ENCODE measurements at regions not wholly inside any gene's neighbourhood (a gene's known extent, or its start where the extent isn't known, plus 50 kb on each side); places are given as distances from the start of the nearest gene placed in this dataset.

DNA sequence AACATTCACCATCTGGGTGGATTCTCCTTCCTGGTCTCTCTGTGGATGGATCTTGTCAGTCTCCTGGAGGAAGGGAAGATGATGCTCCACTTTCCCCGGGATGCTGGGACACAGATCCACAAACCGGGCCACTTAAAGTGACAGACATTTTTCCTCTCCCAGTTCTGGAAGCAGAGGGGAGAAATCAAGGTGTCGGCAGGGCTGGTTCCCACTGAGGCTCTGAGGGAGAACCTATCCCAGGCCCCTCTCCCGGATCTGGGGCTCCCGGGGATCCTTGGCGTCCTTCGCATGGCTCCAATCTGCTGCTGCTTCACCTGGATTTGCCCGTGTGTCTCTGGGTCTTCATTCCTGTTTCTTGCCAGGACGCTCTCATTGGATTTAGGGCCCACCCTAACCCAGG, 263.1 kb upstream of the TNRC6C start:
- no peak for DNase-seq

DNA sequence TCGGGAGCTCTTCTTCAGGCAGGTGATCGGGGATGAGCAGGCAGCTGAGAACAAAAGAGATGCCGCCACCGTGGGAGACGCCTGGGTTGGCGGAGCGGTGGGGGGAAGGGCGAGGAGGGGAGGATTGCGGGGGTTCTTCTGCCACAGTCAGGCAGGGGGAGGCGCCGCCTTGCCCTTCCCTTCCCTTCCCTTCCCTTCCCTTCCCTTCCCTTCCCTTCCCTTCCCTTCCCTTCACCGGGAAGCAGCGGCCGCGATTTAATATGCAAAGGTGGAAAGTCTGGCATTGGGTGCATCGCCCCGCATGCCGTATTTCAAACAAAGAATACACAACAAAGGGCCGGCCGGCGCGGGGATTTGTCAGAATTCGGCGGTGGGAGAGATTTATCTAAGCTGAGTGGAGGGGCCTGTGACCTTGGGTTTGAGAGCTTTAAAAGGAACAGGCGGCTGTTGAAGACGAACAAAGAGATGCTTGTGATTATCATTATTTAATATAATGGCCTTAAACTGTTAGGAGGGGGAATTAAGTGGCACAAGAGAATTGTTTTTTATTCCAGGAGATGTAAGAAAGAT, 262.3 kb upstream of the TNRC6C start:
- peak; percentile 36 for DNase-seq

DNA sequence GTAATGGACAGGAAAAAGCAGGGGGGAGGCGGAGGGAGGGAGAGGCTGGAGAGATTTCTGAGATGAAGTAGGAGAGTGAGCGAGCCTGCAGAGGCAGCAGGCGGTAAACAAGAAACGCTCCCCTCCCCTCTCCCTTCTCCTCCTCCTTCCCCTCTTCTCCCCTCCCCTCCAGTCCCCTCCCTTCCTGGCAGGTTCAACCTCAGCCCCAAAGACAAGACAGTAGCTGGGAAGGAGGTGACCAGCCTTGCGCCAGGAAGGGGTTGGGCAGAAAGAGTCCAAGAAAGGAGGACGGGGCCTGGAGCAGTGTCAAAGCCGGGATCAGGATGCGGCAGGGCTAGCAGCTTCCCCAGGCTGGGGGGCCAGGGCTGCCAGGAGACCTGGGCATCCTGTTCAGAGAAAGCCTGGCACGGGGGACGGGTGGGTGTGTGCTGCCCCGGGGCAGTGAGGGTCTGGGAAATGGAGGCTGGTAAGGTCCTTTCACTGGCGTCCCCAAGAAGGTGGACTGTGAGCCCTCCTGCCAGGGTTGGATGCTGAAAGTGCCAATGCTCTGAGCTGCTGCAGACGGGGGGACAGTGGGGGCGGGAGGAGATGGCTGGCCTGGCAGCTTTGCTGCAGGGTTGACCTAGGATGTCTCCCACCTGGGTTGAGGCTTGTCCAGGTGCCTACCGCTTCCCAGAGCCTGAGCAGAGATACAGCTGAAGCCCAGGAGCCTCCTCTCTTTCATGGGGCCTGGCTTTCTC, 261.6 kb upstream of the TNRC6C start:
- no peak for DNase-seq

DNA sequence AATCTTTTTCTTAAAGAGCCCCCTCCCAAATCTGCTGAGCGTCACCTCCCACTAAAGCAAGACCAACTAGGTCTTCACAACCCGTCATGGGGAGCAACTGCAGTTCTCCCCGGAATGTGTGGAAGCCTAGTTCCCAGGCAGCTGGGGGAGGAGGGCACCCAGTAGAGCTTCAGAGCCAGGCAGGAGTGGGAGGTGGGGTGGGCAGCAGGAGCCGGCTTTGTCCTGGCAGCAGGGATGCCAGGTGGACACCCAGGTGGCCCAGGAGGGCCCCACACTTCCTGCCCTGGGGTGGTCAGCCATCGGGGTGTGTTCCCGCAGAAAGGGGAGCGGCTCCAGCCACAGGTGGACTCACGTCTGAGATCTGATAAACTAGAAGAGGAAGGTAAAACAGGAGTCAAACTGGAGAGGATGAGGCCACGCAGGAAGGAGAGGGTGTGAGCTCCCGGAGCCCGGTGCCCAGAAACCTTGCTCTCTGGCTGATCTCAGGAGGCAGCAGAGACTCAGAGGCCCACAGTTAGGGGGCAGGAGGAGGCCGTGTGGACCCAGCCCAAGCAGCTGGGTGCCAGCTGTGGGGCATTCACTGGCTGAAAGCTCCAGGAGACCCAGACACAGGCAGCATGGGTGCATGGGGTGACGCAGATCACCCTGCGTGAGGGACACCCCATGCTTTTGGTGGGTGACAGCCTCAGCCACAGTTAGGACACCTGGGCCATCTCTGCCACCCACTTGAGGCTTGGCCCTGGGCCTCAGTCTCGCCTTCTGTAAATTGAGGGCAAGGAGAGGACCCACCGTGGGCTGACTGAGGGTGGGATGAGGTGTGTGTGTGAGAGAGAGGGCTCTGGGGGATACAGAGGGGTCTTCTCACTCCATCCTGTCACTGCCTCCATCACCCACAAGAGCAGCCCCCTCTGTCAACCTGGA, 260.8 kb upstream of the TNRC6C start:
- DNase-seq: no peak

DNA sequence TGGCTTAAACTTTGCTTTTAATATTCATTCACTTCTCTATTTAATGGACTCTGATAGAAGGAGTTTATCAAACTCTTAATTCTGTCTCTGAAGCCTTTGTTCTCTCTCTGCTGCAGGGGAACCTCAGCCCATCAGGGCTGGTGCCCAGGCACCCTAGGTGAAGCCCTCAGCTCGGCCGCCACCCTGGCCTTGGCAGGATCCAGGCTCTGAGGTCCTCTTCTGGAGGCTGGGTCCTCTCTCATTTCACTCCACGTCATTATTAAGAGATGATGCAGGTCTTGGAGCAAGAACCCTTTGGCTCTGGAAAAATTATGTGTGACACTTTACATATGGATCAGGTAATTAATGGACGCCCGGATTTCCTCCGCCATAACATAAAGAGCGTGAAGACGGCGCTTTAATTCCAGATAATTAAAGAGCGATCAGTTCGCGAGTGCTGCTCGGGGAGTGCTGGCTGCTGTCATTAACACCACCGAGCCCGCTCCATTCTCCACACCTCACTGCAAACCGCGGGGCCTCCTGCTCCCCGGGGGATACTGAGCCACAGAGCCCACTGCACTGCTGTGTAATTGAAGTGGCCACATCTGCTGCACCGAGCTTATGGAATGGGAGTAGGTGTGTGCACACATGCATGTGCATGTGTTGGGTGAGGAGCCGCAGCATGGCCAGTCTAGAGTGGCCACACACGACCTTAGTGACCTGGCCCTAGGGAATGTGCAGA, 259.4 kb upstream of the TNRC6C start:
- no peak for DNase-seq

DNA sequence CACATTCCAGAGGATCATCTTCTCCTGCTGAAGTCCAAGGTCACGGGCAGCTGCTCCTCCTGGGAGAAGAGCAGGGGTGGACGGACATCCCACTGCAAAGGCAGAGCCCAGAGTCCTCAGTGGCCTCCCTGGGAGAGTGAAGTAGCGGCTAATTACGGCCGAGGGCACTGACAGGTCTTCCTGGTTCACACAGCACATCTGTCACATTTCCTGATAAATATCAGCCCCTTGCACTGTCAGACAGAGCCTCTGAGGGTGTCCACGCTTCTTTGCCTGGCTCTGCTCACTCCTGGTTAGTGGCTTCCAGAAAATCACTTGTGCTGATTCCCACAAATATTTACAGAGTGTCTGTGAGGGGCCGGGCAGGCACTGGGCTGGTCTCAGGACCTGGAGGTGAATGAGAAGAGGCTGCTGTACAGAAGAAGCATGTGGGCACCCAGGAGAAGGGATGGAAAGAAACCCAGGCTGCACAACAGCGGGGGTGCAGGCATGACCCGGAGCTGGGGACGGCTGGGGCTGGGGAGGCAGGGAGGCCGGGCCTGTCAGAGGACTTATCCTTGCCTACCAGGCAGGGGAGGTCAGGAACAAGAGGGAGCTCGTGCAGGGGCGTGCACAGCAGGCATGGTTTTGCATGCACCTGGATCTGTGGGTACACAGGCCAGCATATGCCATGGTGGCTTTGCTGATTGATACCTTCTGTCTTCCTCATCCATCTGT, 258.2 kb upstream of the TNRC6C start:
- no peak for DNase-seq

DNA sequence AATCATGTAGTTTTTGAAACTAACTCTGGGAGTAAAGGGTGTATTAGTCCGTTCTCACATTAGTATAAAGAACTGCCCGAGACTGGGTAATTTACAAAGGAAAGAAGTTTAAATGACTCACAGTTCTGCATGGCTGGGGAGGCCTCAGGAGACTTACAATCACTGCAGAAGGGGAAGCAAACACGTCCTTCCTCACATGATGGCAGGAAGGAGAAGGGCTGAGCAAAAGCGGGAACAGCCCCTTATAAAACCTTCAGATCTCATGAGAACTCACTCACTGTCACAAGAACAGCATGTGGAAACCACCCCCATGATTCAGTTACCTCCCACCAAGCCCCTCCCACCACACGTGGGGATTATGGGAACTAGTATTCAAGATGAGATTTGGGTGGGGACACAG, 256.5 kb upstream of the TNRC6C start:
- no peak for DNase-seq

DNA sequence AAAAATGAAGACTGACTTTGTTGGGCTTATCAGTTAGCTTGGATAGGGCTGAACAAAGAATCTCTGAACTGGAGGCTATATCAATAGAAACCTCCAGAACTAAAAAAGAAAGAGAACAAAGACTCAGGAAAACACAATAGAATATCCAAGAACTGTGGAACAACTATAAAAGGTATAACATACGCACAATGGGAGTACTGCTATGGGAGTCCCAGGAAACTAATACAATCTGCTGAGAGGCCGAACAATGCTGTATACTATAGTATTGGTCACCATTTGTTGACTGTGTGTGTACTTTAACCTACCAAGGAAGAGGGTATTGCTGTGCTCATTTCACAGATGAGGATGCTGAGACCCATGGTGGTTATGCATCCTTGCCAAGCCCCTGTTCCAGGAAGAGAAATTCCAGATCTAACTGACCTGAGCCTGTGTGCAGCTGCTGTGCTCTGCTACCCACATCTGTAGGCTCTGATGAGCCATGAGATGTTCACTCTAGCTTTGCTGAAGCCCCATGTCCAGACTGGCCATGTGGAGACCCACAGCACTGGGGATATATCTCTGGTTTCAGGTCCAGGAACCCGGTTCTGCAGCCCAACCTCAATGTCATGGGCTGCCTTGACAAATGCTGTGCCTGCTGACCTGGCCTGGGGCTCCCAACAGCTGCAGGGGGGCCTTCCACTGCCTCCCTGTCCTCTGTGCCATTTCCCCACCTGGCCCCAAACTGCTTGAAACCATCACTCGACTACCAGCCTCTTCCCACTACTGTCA, 254.3 kb upstream of the TNRC6C start:
- DNase-seq: no peak

DNA sequence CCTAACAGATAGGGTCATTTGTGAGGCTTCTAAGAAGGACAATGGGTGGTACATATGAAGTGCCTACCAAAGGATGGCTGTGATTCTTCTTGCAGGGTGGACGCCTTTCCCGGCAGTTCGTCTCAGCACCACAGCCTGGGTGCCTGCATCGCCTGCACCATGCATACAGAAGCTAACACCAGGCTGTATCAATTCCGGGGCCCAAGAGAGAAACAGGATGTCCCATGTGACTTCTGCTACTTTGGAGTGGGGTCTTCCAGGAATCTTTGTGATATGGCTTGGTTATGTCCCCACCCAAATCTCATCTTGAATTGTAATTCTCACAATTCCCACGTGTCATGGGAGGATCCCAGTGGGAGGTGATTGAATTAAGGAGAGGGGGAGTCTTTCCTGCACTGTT, 251.6 kb upstream of the TNRC6C start:
- no peak for DNase-seq

DNA sequence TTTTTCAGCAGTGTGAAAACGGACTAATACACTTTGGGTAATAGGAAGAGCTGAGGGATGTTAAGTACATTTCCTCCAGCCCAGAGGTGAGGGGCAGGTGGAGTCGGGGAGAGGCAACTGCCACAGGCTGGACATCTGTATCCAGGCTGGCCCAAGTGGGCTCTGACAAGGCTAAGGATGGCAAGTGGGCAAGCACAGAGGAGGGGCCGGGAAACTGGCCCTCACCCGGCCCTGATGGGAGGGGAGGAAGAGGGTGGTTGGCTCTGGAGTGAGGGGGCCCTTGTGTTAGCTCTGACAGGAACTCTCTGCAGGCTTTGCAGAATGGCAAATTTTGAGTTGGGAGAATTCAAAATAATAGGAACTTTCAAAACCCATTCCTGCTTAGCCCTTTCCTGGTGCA, 251.0 kb upstream of the TNRC6C start:
- no peak for DNase-seq

DNA sequence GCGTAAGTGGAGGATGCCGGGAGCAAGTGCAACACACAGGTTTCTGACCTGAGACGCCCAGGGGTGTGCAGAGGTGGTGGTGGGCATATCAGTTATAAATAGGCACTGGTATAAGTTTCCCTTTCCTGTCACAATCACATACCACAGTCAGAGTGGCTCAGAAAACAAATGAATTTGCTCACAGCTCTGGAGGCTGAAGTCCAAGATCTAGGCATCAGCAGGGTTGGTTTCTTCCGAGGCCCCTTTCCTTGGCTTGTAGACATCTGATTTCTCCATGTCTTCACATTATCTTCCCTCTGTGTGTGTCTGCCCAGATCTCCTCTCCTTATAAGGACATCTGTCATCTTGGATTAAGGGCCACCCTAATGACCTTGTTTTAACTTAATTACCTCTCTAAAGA, 250.5 kb upstream of the TNRC6C start:
- DNase-seq: no peak

DNA sequence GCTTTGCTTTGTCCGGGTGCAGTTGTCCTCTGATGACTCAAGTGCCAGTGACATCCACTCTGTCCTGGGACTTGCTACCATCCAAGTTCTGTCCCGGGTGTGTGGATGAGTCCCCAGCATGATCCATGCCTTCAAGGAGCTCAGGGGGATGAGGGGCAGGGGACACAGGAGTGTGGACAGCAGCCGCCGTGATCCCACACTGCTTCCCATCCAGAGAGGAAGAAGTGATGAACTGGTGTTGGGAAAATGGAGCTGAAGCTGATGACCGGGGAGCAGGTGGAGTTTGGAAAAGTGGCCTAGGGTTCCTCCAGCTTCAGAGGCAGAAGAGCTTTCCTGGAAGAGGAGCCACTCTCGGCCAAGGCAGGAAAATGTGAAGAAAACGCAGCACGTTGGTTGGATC, 249.6 kb upstream of the TNRC6C start:
- no peak for DNase-seq

DNA sequence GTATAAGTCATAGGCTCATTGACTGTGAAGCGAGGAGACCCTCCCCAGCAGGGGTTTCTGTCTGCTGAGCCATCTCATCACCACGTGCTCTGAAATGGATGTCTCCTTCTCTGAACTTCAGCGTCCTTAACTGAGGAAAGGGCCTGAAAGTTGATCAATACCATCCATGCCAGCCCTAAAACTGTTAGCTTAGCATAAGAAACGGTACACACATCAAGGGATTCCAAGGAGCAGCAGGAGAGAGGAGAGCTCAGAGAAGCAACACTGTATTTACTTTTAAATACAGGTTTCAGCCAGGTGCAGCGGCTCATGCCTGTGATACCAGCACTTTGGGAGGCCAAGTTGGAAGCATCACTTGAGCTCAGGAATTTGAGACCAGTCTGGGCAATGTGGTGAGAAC, 248.9 kb upstream of the TNRC6C start:
- DNase-seq: no peak

DNA sequence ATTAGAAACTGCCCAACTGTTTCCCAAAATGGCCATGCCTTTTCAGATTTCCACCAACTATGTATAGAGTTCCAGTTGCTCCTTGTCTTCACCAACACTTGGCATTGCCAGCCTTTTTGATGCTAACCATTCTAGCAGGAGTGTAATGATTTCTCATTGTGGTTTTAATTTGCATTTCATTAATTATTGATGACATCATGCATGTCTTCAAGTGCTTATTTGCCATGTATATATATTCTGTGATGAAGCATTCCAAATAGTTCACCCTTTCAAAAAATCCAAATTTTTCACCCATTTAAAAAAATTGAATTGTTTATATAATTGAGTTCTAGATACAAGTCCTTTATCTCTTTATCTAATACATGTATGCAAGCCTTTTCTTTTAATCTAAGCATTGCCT, 245.9 kb upstream of the TNRC6C start:
- DNase-seq: no peak

DNA sequence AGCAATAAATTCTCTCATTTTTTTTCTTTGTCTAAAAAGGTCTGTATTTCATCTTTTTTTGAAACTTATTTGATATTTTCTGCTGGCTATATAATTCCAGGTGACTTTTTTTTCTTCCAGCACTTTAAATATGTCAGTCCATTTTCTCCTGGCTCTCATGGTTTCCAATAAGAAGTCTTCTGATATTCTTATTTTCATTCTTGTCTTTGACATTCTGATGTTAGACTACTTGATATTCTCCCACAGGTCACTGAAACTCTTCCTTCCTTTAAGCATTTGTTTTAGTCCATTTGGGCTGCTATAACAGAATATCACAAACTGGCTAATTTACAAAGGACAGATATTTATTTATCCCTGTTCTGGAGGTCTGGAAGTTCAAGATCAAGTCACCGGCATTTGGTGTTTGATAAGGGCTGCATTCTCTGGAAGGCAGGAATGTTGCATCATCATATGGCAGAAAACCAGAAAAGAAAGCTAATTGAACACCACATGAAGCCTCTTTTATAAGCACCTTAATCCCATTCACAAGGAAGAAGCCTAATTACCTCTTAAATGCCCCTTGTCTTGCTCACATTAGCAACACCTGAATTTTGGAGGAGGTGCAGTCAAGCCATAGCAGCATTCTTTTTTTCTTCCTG, 242.1 kb upstream of the TNRC6C start:
- no peak for DNase-seq

DNA sequence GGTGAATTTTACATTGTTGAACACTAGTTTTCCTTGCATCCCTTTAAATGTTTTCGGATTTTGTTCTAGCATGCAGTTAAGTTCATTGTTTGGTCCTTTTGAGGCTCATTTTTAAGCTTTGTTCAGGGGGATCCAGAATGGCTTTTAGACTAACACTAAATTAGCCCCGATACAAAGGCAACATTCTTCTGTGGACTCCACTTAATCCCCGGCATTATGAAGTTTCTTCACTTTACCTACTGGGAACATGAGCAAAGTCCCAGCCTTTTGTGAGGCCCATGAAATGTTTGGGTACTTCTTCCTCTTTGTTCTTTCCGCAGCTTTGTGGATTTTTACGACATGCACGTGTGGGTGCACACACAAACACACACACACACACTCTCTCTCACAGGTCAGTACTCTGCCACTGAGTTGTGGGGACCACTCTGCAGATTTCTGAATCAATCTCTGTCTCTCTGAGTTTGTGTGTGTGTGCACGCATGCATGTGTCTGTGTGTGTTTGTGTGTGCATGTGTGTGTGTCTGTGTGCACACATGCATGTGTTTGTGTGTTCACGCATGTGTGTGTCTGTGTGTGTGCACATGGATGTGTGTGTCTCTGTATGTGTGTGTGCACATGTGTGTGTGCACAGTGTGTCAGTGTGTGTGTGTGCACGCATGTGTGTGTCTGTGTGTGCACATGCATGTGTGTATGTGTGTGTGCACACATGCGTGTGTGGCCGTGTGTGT, 240.4 kb upstream of the TNRC6C start:
- no peak for DNase-seq

DNA sequence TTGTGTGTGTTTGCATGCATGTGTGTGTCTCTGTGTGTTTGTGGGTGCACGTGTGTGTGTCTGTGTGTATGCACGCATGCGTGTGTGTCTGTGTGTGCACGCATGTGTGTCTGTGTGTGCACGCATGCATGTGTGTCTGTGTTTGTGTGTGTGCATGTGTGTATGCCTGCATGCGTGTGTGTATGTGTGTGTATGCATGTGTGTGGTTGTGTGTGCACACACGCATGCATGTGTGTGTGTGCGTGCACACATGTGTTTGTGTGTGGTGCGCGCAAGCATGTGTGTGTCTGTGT, 239.9 kb upstream of the TNRC6C start:
- no peak for DNase-seq

DNA sequence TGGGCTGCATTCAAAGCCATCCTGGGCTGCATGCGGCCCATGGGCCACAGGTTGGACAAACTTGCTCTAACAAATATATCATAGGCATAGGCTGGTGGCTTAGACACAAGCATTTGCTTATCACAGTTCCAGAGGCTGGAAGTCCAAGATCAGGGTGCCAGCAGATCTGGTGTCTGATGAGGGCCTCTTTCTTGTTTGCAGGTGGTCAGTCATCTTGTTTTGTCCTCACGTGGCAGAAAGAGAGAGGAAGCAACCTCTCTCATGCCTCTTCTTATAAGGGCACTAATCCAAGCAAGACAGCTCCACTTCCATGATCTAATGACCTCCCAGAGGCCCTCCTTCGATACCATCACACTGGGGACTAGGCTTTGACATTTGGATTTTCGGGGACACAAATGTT, 238.7 kb upstream of the TNRC6C start:
- no peak for DNase-seq

DNA sequence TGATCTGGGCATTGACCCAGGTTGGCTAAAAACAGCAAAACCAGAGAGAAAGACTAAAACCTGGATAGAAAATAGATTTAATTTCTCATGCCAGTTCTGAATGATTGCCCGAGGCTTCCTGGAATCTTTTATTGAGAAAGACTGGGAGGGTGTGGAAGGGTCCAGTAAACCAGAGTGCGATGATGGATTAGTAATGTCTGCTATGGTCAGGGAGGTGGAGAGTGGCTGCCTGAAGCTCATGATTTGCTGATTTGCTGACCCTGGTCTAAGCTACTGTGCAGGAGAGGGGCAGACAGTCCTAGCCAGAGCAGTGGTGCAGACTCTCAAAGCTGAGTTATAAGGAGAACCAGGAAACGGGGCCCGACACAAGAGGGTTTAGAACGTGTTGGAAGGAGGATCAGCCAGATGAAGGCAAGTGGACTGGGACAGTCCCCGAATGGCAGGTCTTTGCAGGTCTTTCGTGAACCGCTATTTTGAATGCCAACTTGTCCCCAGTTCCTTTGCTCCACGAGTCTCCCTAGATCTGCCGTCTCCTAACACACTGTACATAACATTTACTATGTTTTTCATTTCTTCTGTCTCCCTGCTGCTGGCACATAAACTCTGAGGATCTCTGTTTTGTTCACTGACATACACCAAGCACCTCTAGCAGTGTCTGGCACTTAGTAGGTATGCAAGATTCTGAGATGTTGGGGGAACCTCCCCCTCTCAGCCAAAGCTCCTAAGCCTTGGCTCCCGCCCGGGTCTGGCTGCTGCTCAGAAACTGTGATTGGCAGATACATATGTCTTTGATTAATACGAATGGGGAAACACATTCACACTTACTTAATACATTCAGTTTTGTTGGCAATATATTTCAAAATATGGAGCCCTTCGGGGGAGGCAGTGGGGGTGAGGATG, 237.3 kb upstream of the TNRC6C start:
- DNase-seq: no peak

DNA sequence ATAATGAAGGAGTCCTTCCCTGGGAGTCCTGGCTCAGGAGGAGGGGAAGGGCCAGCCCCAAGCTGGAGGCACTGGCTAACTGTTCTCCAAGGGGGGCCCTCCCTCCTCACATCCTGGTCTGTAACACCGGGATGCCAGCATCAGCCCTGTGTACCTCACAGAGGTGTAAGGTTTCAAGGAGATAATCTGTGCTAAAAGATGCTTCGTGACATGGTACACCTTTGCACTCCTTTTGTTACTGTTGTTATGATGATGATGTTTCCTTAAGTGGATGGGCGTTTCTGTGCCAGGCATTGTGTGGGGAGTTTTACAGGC, 236.7 kb upstream of the TNRC6C start:
- no peak for DNase-seq

All from NCI-H526 treated with DMSO at 0.1 percent for 48 hours (cell line).